Stimulated activated naive CD8-positive, alpha-beta T cell treated with anti-CD3 and anti-CD28 coated beads, Interleukin-15, Interleukin-2, amounts not matched to agents 100 U/mL and 50 U/mL, for 24 hours (primary cell): ENCODE measurements at regions not wholly inside any gene's neighbourhood (a gene's known extent, or its start where the extent isn't known, plus 50 kb on each side); places are given as distances from the start of the nearest gene placed in this dataset.

Source experiments
- ATAC-seq: fragments of 150-1000 bp; cut with Tn5 transposase; one replicate; pipeline ENCODE4 v1.10.0; 2021
- DNase-seq: peaks from one replicate; pipeline ENCODE4 v3.0.0; 2021

- DNase-seq (no peak), ATAC-seq (no peak)
Observed at GRCh38 chr3:110813541-110813940, 258.1 kb upstream of the NECTIN3 start.

DNA sequence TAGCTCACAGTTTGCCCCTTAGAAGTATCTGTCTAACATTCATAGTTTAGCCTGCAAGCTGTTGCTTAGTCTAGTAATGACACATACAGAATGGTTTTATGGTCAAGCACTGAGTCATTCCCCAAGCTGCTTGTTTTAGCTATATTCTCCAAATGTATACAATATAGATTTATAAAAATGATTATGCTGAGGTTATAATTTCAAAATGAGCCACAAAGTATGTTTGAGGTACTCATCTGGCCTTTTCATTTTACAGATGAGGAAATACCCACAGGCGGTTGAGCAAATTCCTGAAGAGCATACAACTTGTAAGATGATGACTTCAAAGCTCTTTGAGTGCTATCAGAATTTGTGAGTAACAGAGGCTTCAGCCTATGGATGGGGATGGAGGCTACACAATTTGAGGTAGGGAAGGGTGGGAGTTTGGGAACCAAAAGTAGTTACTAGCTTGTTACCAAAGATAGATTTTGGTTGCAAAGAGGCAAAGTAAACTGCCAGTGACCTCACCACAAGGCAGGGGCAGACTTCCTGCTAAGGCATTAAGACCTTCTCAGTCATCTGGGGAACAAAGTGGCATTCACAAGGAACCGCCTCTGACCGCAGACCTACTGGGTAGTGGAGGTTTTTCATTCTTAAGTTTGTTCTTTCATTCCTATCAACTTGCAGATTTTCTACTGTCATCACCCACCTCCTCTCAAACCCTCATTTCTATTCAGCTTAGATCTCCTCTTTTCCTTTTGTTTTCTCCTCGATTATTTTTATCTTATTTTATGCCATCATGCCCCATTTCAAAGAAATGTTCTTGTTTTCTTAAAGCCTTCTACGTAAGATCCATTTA is 257.2 kb upstream of the NECTIN3 start:
- ATAC-seq, result peak; percentile 87
- peak; percentile 45 for DNase-seq

- ATAC-seq, result no peak
Observed at GRCh38 chr3:110815008-110815583, 256.5 kb upstream of the NECTIN3 start.

GRCh38 chr3:110816008-110816407 is 255.6 kb upstream of the NECTIN3 start:
- ATAC-seq (no peak), DNase-seq (no peak)

More at GRCh38 chr3:110815008-110815583, 256.5 kb upstream of the NECTIN3 start:
- no peak for DNase-seq

DNA sequence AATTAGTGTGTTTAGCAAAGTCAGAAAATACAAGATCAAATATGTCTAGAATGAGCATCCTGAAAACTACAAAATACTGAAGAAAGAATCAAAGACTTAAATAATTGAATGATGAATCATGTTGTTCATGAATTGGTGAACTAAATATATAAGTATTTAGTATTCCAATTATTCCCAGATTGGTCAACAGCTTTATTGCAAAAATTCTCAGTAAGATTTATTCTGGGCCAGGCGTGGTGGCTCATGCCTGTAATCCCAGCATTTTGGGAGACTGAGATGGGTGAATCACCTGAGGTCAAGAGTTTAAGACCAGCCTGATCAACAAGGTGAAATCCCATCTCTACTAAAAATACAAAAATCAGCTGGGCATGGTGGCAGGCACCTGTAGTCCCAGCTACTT is 250.0 kb upstream of the NECTIN3 start:
- no peak for DNase-seq
- no peak for ATAC-seq

- no peak for DNase-seq
- ATAC-seq, result no peak
Observed at GRCh38 chr3:110822971-110823370, 248.6 kb upstream of the NECTIN3 start.

DNA sequence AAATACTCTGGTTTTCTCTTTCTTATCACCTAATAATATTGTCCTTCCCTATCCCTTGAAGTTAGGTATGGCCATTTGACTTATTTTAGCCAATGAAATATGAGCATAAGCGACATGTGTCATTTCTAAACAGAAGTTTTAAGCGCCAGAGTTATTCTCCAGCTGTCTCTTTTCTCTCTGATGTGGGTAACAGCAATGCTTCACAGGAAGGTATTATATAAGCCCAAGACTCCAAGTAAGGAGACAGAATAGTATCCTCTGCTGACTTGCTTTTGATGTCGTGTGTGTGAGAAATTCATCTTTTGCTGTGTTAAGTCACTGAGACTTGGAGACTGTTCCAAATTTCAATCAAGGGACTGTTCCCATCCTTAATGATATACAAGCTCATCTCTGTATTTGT is 224.6 kb upstream of the NECTIN3 start:
- DNase-seq, result no peak

DNA sequence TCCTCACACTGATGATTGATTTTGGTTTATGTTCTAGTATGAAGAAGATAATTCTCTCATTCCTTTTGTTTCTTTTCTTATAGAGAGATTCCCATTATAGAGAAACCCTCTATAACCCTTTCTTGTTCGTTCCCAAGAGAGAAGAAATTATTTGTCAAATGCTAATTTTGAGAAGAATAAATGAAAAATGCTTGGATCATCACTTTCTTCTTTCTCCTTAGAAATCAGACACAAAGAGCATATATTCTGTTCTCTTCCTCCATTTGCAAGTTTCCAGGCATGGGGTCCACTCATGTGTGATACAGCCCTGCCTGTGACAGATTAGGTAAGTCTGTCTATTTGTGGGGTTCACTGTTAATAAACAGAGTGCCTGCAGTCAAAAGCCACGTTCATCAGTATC is 222.6 kb upstream of the NECTIN3 start:
- ATAC-seq (no peak), DNase-seq (no peak)

More for the DNA sequence above, 224.6 kb upstream of the NECTIN3 start:
- no peak for ATAC-seq

DNA sequence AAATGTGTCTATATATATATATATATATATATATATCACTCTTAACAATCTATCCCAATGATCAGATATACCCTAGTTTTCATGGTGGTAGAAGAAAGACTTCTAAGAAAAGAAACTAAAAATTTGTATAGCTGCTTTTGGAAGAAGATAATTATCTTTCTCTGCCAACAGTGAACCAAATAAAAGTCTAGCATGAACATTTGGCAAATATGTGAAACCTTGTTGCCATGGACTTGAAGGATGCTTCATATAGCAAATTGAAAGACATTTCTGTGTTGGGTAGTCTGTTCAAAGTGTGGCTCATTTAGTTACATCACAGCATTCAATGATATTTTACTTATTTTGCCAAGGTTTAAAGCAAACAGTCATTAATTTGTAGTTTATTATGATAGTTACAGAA is 219.9 kb upstream of the NECTIN3 start:
- no peak for ATAC-seq
- DNase-seq, result no peak

DNA sequence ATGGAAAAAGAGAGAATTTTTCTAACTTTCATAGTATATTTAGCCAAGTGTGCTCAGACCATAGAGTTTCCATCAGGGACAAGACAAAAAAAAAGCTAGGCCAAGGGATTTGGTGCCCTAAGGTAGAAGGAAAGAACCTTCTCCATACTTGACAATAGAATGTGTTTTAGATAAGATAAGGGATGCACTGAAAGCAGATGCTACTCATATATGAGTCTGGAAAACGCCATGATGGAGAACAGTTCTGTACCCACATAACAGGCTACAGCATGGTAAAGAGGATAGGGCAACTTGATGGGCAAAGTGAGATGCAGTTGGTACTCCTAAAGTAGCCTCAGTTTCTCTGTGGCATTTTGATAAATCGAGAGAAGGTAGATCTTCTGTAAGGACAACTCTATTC is 216.4 kb upstream of the NECTIN3 start:
- no peak for ATAC-seq

GRCh38 chr3:110856916-110857315 is 214.7 kb upstream of the NECTIN3 start:
- ATAC-seq (no peak), DNase-seq (no peak)

More for the DNA sequence above, 216.4 kb upstream of the NECTIN3 start:
- DNase-seq, result no peak

- no peak for ATAC-seq
- DNase-seq, result no peak
Observed at GRCh38 chr3:110858549-110858948, 213.1 kb upstream of the NECTIN3 start.

- ATAC-seq, result no peak
Observed at GRCh38 chr3:110859336-110859735, 212.3 kb upstream of the NECTIN3 start.

DNA sequence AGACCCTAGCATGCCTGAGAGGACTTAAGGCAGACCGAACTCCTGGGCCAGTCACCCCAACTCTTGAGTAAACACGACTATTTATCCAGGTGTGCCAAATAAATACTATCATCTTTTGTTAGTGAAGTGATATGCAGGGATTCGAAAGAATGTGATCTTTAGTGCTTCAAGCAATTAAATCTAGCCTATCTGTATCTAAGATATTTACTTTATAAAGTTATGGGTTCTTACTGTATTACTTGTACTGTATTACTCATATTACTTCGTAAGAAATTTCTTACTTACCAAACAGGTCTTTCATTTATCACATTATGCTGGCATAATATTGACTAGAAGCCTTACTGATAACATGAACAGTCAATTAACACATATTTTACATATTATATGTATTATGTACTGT is 211.6 kb upstream of the NECTIN3 start:
- no peak for DNase-seq
- no peak for ATAC-seq

More at GRCh38 chr3:110859336-110859735, 212.3 kb upstream of the NECTIN3 start:
- DNase-seq, result no peak

- no peak for DNase-seq
- no peak for ATAC-seq
Observed at GRCh38 chr3:110865934-110866333, 205.7 kb upstream of the NECTIN3 start.

DNA sequence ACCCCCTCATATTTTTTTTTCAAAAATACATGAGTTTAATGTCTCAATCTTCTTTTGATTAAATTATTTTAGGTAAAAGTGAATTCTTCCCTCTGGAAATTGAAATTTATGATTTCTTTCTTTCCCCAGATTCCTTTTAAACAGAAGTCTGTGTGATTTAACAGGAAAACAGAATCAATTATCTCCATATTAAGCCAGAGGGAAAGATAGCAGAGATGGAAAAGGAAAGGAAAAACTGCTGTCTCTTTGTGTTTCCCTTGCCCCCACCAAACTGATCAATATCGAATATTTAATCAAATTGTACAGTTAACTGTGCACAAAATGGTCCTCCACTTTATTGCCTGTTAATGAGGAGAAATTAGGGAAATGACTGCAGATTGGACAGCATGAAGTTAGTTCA is 203.5 kb upstream of the NECTIN3 start:
- no peak for ATAC-seq
- no peak for DNase-seq

GRCh38 chr3:110869736-110870135 is 201.9 kb upstream of the NECTIN3 start:
- ATAC-seq (no peak), DNase-seq (no peak)

- DNase-seq (no peak), ATAC-seq (no peak)
Observed at GRCh38 chr3:110871869-110872268, 199.7 kb upstream of the NECTIN3 start.

- DNase-seq (no peak), ATAC-seq (no peak)
Observed at GRCh38 chr3:110878692-110879091, 192.9 kb upstream of the NECTIN3 start.

GRCh38 chr3:110881069-110881468 is 190.5 kb upstream of the NECTIN3 start:
- DNase-seq, result no peak
- no peak for ATAC-seq

DNA sequence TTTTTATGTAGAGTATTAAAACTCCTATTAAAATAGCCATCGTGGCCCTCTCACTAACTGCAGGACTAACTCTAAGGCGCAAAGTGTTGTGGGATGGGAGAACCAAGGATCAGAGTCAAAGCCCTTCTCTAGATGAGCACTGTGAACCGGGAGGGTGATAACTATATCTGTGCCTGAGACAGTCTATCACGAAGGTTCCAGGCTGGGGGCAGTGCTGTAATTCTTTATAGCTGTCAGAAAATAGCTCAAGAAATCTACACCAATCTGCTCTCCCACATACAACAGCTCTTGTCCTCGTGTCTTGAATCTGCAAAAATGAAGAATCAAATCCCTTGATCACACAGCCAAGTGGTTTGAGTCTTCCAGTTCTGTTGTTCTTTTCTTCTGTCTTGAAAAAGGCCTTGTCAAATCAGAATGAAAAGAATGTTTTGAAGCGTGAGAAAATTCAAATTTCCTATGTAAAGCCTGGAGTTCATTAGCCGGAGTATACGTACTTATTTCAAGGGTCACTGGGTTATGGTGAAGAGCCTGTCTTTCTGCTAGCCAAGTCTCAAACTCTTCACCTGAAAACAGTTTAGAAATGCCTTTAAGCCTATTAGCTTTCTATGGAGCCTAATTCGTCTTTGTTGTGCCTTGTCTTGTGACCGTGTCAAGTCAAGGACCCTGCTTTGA is 185.3 kb upstream of the NECTIN3 start:
- DNase-seq, result no peak
- ATAC-seq, result no peak

DNA sequence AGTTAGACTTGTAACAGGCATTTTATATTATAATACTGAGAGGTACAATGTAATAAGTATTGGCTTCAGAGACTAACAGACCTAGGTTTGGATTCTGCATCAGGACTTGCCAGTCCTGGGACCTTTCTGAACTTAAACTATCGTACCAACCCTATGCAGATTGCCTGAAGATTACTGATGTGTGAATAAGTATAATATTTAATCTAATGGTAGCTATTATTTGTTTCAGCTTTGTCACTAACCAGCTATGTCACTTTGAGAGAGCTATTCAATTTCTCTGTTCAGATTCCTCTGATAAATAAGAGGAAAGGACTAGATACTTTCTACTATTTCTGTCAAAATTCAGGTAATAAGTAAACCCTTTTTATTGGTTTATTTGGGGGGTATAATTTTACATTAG is 184.4 kb upstream of the NECTIN3 start:
- DNase-seq (no peak), ATAC-seq (no peak)
